GM19025 (cell line): ENCODE measurements at regions not wholly inside any gene's neighbourhood (a gene's known extent, or its start where the extent isn't known, plus 50 kb on each side); places are given as distances from the start of the nearest gene placed in this dataset.
"Not testable (repeated sequence)": the region's sequence is repeated elsewhere in the genome, so short reads cannot be mapped to it uniquely, and the experiment has no call there.

Source experiments
- ATAC-seq: cut with Tn5 transposase; IDR thresholded peaks from one replicate; pipeline ENCODE4 v1.9.1; 2021; ENCODE audit warnings: mild to moderate bottlenecking, low read depth, moderate library complexity; ENCODE audit not compliant: unreplicated experiment

- peak; percentile 92 for ATAC-seq
Measured at GRCh38 chr10:61279400-61279799, 173.8 kb downstream of the TMEM26 start.

GRCh38 chr10:61278556-61278955, 174.6 kb downstream of the TMEM26 start:
- no peak for ATAC-seq

GRCh38 chr10:61272781-61273180, 180.4 kb downstream of the TMEM26 start:
- ATAC-seq, result no peak

GRCh38 chr10:61271127-61271780, 181.9 kb downstream of the TMEM26 start:
- ATAC-seq, result no peak

- ATAC-seq, result no peak
Measured at GRCh38 chr10:61263518-61263917, 189.7 kb downstream of the TMEM26 start.

- ATAC-seq, result no peak
Measured at GRCh38 chr10:61262486-61263261, 190.5 kb downstream of the TMEM26 start.

GRCh38 chr10:61257956-61258496, 195.2 kb downstream of the TMEM26 start:
- no peak for ATAC-seq

GRCh38 chr10:61257136-61257535, 196.0 kb downstream of the TMEM26 start:
- ATAC-seq, result no peak

GRCh38 chr10:61252326-61252725, 200.9 kb downstream of the TMEM26 start:
- not testable (repeated sequence) for ATAC-seq

- ATAC-seq, result no peak
Measured at GRCh38 chr10:61251089-61251488, 202.1 kb downstream of the TMEM26 start.

- no peak for ATAC-seq
Measured at GRCh38 chr10:61250131-61250530, 203.1 kb downstream of the TMEM26 start.

- ATAC-seq, result no peak
Measured at GRCh38 chr10:61248013-61248412, 205.2 kb downstream of the TMEM26 start.

GRCh38 chr10:61244261-61244775, 208.9 kb downstream of the TMEM26 start:
- no peak for ATAC-seq

- no peak for ATAC-seq
Measured at GRCh38 chr10:61232780-61233179, 220.4 kb downstream of the TMEM26 start.

- no peak for ATAC-seq
Measured at GRCh38 chr10:61225939-61226338, 227.2 kb downstream of the TMEM26 start.

GRCh38 chr10:61223576-61223975, 229.6 kb downstream of the TMEM26 start:
- no peak for ATAC-seq

GRCh38 chr10:61219696-61220095, 233.5 kb downstream of the TMEM26 start:
- ATAC-seq, result no peak

- no peak for ATAC-seq
Measured at GRCh38 chr10:61217851-61218565, 235.2 kb downstream of the TMEM26 start.

GRCh38 chr10:61215246-61215645, 237.9 kb downstream of the TMEM26 start:
- no peak for ATAC-seq

- no peak for ATAC-seq
Measured at GRCh38 chr10:61211468-61211867, 241.7 kb downstream of the TMEM26 start.

GRCh38 chr10:61197057-61197456, 253.1 kb upstream of the RHOBTB1 start:
- ATAC-seq, result no peak
